ENCODE measurements at regions not wholly inside any gene's neighbourhood (a gene's known extent, or its start where the extent isn't known, plus 50 kb on each side); places are given as distances from the start of the nearest gene placed in this dataset.
"Not testable (repeated sequence)": the region's sequence is repeated elsewhere in the genome, so short reads cannot be mapped to it uniquely, and the experiment has no call there.

GRCh38 chr1:91148641-91149069 lies 126.8 kb upstream of the ZNF644 start:
- DNase-seq: no peak

GRCh38 chr1:91141858-91142257 lies 120.0 kb upstream of the ZNF644 start:
- DNase-seq: no peak

GRCh38 chr1:91138959-91139358 lies 117.1 kb upstream of the ZNF644 start:
- DNase-seq: no peak

DNA sequence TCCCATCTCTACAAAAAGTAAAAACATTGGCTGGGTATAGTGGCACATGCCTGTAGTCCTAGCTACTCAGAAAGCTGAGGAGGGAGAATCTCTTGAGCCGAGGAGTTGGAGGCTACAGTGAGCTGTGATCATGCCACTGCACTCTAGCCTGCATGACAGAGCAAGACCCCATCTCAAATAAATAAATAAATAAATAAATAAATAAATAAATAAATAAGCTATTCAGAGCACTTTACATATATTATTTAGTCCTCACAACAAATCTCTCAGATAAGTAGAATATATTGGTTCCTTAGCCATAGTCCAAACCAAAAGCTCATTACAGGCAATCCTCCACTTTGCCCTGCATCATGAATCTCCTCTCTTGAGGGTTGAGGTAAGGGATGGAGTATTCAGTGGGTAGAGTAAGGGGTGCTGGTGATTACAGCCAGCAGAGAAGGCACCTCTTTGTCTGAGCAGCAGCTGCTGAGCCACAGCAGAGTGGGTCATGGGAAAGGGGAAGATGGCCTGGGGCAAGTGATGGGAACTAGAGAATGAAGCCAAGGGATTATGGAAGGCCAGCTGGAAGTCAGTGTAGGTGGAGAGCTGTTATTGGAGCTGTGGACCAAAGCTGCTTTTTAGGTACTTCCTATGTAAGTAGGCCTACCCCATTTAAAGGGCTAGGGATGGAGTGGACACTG lies 115.5 kb upstream of the ZNF644 start:
- DNase-seq: no peak

DNA sequence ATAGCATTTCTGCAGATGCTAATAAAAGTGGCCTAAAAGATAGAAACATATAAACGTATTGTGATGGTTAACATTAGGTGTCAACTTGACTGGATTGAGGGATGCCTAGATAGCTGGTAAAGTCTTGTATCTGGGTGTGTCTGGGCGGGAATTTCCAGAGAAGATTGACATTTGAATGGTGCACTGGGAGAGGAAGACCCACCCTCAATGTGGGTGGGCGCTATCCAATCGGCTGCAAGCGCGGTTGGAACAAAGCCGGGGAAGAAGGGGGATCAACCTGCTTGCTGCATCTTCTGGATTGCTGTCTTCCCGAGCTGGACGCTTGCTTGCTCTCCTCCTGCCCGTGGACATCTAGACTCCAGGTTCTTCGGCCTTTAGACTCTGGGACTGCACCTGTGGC lies 114.0 kb upstream of the ZNF644 start:
- DNase-seq: no peak

DNA sequence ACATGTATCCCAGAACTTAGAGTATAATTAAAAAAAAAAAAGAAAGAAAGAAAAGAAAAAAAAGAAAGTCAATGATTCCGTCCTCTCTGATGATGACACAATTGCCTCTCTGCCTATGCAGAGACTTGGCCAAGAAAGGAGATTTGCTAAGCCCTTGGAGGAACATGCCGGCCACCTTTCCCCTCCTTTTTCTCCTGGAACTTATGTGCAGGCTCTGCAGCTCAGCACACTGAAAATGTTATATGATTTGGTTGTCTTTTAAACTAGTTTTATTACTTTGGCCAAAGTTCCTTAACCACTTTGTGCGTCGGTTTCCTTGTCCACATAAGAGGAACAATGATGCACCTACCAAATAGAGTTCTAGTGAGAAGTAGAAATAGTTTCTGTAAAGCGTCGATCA lies 111.4 kb upstream of the ZNF644 start:
- DNase-seq: no peak

- DNase-seq: no peak
These were observed 108.6 kb upstream of the ZNF644 start for GRCh38 chr1:91130256-91130985.

GRCh38 chr1:91129458-91129857 lies 107.6 kb upstream of the ZNF644 start:
- DNase-seq: no peak

GRCh38 chr1:91129017-91129416 lies 107.2 kb upstream of the ZNF644 start:
- DNase-seq: no peak

DNA sequence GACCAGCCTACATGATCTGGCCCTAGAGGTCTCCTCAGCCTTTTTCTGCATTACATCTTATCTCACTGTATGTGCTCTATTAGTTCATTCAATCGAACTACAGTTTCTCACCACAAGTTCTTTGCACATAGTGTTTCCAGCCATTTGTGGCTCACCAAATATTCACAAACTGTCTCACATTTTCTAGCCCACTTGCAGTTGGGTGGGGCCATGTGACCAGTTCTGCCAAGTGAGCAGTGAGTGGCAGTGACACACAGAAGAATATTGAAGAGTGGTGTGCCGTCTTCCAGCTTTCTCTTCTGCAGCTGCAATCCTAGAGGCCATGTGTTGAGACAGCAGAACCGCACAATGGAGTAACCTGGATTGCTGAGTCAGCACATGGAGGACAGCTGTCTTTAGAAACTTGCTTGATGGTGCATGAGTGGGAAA lies 103.2 kb upstream of the ZNF644 start:
- DNase-seq: no peak

- no peak for DNase-seq
These were observed 102.6 kb upstream of the ZNF644 start for GRCh38 chr1:91124290-91124985.

DNA sequence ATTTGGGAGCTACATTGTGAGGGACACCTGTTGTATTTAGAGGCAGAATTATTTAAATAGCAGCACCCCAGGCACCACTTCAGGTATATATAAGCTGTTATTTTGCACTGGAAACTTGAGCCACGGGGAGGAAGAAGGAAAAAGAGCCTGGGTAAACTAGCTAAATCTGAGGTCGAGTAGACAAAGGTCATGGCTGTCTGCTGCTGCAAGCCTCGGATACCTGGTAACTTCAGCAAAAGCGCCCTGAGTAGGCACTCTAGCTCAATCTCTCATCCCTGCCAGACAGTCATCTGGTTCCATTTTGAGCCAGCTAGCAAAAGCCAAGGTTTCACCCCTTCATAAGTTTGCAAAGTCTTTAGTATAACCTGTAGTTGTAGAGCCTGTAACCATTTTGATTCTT lies 101.9 kb upstream of the ZNF644 start:
- DNase-seq: no peak

- DNase-seq: no peak
These were observed 101.5 kb upstream of the ZNF644 start for GRCh38 chr1:91123319-91123718.

DNA sequence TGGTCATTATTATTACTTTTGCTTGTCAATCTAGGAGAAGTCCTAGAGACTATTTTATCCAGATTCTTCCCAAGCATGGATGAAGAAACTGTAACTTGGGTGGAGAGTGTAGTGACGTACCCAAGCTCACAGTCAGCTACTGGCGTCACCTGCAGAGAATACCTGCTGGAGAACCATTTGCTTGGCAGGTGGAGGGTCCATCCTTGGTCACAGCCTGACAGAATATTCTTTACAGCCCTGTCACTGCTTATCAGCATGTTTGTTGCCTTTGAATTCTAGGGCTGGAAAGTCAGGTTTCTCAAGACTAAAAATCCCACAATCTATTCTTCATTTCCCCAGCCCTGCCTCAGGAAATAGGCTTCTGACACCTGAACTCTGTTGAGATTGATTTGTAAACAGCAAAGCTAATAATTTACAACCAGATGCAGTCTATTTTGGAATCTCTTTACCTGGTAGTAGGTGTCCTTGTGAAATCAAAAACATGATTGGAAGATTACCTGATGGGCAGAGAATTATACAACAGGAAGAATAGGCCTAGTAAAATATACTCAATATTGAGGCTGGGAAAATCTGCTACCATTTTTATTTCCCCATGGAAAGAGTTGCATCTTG lies 100.4 kb upstream of the ZNF644 start:
- DNase-seq: no peak

DNA sequence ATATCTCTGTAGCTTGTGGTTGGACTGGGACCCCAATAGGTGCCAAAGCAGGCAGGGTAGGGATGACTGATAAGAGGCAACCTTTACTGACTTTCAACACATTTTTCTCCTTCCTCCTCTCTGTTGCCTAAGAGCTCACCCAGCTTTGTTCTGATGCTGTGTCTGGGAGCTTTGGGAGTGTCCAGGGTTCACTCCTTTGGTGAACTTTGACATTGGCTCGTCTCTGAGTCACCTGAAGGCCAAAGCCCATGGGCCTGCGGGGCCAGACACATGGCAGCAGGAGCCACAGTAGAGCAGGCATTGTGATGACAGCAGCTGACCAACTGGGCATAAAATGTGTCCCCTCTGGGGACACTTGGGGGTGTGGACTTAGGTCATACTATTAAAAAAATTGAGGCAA lies 99.5 kb upstream of the ZNF644 start:
- DNase-seq: no peak

- DNase-seq: no peak
These were observed 99.1 kb upstream of the ZNF644 start for GRCh38 chr1:91120936-91121335.

GRCh38 chr1:91120421-91120820 lies 98.6 kb upstream of the ZNF644 start:
- no peak for DNase-seq

GRCh38 chr1:91104712-91105111 lies 82.9 kb upstream of the ZNF644 start:
- no peak for DNase-seq

- no peak for DNase-seq
These were observed 79.5 kb upstream of the ZNF644 start for GRCh38 chr1:91101328-91101727.

GRCh38 chr1:91099746-91100621 lies 78.1 kb upstream of the ZNF644 start:
- DNase-seq: no peak

DNA sequence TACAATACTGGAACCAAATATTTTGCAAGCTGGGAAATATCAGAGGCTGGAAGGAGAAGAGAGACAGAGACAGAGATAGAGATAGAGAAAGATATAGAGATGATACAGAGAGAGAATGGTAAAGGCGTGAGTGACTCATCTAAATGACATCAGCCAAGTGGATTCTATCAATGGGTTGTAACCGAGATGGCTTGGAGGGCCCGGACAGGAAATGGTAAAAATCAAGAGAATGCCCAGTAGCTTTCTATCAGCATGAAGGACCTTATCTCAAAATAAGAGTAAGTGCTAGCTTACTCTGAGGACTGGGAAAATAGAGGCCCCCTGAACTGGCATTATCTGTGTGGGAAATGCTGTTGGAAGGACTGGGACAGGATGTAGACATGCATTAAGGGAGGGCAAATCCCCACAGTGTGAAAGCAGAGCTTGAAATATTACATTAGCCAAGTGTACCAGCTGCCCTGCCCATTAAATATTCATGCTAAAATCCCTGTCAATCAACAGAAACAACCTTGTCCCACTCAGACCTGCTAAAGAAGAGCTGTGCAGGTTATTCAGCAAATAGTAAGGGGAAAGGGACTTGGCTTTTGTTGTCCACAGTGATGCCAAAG lies 76.6 kb upstream of the ZNF644 start:
- no peak for DNase-seq

GRCh38 chr1:91095321-91095720 lies 73.5 kb upstream of the ZNF644 start:
- not testable (repeated sequence) for DNase-seq

Data from activated effector memory CD4-positive, alpha-beta T cell treated with anti-CD3 and anti-CD28 coated beads, Interleukin-2, amount 50 U/mL, for 16 hours (primary cell).